HEK293 (cell line): ENCODE measurements at regions not wholly inside any gene's neighbourhood (a gene's known extent, or its start where the extent isn't known, plus 50 kb on each side); places are given as distances from the start of the nearest gene placed in this dataset.
"Not testable (repeated sequence)": the region's sequence is repeated elsewhere in the genome, so short reads cannot be mapped to it uniquely, and the experiment has no call there.

Experiments
- CTCF ChIP-seq: fragments of 450-650 bp; formaldehyde crosslinking; IDR thresholded peaks from 2 replicates; pipeline ENCODE4 v1.5.1; 2016; ENCODE audit warnings: missing biosample characterization, missing genetic modification characterization
- TCF7L2 ChIP-seq: IDR thresholded peaks from 2 replicates; pipeline ENCODE4 v1.6.1; 2011; ENCODE audit warnings: low read depth, mild to moderate bottlenecking, inconsistent platforms, low read length, moderate library complexity, borderline replicate concordance
- ZBTB6 ChIP-seq: fragments of 450-650 bp; formaldehyde crosslinking; IDR thresholded peaks from 2 replicates; pipeline ENCODE4 v1.5.1; 2017; ENCODE audit warnings: missing biosample characterization, missing genetic modification characterization
- ZNF155 ChIP-seq: fragments of 450-650 bp; formaldehyde crosslinking; IDR thresholded peaks from 2 replicates; pipeline ENCODE4 v1.5.1; 2016; ENCODE audit warnings: missing biosample characterization, missing genetic modification characterization
- ZNF24 ChIP-seq: fragments of 450-650 bp; formaldehyde crosslinking; IDR thresholded peaks from 2 replicates; pipeline ENCODE4 v1.5.1; 2016; ENCODE audit warnings: missing biosample characterization, missing genetic modification characterization
- ZNF350 ChIP-seq: fragments of 450-650 bp; formaldehyde crosslinking; IDR thresholded peaks from 2 replicates; pipeline ENCODE4 v1.5.0; 2017; ENCODE audit warnings: missing biosample characterization, mild to moderate bottlenecking, missing genetic modification characterization
- ZNF473 ChIP-seq: fragments of 450-650 bp; formaldehyde crosslinking; IDR thresholded peaks from 2 replicates; pipeline ENCODE4 v1.5.1; 2017; ENCODE audit warnings: missing biosample characterization, missing genetic modification characterization
- ZNF549 ChIP-seq: fragments of 450-650 bp; IDR thresholded peaks from 2 replicates; pipeline ENCODE4 v1.5.1; 2018; ENCODE audit warnings: missing biosample characterization, missing genetic modification characterization, mild to moderate bottlenecking, inconsistent platforms, moderate library complexity
- ZNF670 ChIP-seq: fragments of 450-650 bp; formaldehyde crosslinking; IDR thresholded peaks from 2 replicates; pipeline ENCODE4 v1.5.1; 2016; ENCODE audit warnings: missing biosample characterization, missing genetic modification characterization, low read depth

GRCh38 chrX:148128872-148129505 is 147.9 kb downstream of the FMR1NB start:
- not testable (repeated sequence) for TF ChIP-seq ZBTB6 (tag by site-specific recombination); ZNF350 (tag by site-specific recombination); ZNF24; ZNF549 (tag by site-specific recombination); CTCF; ZNF670 (tag by site-specific recombination); ZNF155 (tag by site-specific recombination); ZNF473 (tag by site-specific recombination); TCF7L2
